ENCODE measurements at regions not wholly inside any gene's neighbourhood (a gene's known extent, or its start where the extent isn't known, plus 50 kb on each side); places are given as distances from the start of the nearest gene placed in this dataset.
A peak's percentile ranks its signal among the peaks of the same experiment; 100 is the strongest.
"Not testable (repeated sequence)": the region's sequence is repeated elsewhere in the genome, so short reads cannot be mapped to it uniquely, and the experiment has no call there.

GRCh38 chr5:58165152-58165551 is 294.7 kb downstream of the PLK2 start:
- no peaks in the 10 kb centered on the region for H3K9me3 ChIP-seq
- H3K27me3 ChIP-seq, result no peaks in the 10 kb centered on the region
- H3K4me1 ChIP-seq, result no peaks in the 10 kb centered on the region
- DNase-seq, result no peak
- WGBS, 5 donors, result 80 to 91% (median 90%) methylated on average over 3 of the region's 3 CpGs
- TF ChIP-seq CTCF (IDR thresholded peaks at IDR 0.05) (no peak), POLR2AphosphoS5 (IDR thresholded peaks at IDR 0.05) (no peak), EP300 (IDR thresholded peaks at IDR 0.05) (no peak), POLR2A (IDR thresholded peaks at IDR 0.05) (no peak)
- H3K27ac ChIP-seq, result no peak overlapping the region
- no peak overlapping the region for H3K4me3 ChIP-seq
- intact Hi-C loops (cut with DNase I; ENCODE audit: low total_unique reads), result no loop called here
- H3K36me3 ChIP-seq, result no peaks in the 10 kb centered on the region

DNA sequence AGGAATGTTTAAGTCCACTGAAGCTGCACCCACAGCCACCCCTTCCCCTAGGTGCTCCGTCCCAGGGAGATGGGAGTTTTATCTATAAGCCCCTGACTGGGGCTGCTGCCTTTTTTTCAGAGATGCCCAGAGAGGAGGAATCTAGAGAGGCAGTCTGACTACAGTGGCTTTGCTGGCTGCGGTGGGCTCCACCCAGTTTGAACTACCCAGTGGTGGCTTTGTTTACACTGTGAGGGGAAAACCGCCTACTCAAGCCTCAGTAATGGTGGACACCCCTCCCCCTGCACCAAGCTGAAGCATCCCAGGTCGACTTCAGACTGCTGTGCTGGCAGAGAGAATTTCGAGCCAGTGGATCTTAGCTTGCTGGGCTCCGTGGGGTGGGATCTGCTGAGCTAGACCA is 298.0 kb downstream of the PLK2 start:
- H3K27ac ChIP-seq; H3K9me3 ChIP-seq; intact Hi-C loops (cut with DNase I; ENCODE audit: low total_unique reads); H3K4me3 ChIP-seq; H3K36me3 ChIP-seq; DNase-seq; H3K27me3 ChIP-seq; H3K4me1 ChIP-seq: not testable (repeated sequence)
- WGBS, 5 donors, result 73 to 85% (median 83%) methylated on average over 6 of the region's 6 CpGs

- Histone ChIP-seq H3K9me3 (no peaks in the 10 kb centered on the region), H3K36me3 (no peaks in the 10 kb centered on the region), H3K4me1 (peaks cover 0 to 7% (median 2%) of the 10 kb centered on the region in 4 donors), H3K27ac (no peak overlapping the region), H3K27me3 (no peaks in the 10 kb centered on the region), H3K4me3 (no peak overlapping the region)
- 27 to 41% (median 36%) methylated on average over 8 of the region's 8 CpGs for WGBS, 5 donors
- intact Hi-C loops (cut with DNase I; ENCODE audit: low total_unique reads), result no loop called here
- peak in 1 of 2 donors; percentile 58 for DNase-seq
- TF ChIP-seq EP300 (IDR thresholded peaks at IDR 0.05) (no peak), CTCF (IDR thresholded peaks at IDR 0.05) (no peak), POLR2AphosphoS5 (IDR thresholded peaks at IDR 0.05) (no peak), POLR2A (IDR thresholded peaks at IDR 0.05) (no peak)
These were observed 302.7 kb downstream of the PLK2 start for GRCh38 chr5:58156973-58157701.

DNA sequence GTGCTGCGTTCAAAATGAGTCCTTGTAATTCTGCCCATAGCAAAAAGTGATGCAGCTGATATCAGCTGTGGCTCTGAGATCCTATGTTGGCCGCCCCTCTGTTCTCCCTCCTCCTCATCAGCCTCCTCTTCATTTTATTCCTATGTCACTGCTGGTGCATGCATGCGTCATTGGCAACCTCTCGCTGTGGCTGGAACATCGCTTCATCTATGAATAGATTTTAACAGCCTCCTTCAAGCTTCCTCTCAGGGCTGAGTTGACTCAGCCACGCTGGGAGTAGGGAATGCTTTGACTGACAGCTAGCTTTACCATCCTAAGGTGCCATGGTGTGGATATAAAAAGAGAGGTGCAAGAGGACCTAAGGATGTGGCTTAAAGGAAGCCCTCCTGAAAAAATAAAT is 303.5 kb downstream of the PLK2 start:
- WGBS, 5 donors, result 81 to 90% (median 86%) methylated on average over 6 of the region's 6 CpGs
- H3K36me3 ChIP-seq, result no peaks in the 10 kb centered on the region
- H3K4me1 ChIP-seq, result peaks cover 0 to 7% (median 2%) of the 10 kb centered on the region in 4 donors
- intact Hi-C loops (cut with DNase I; ENCODE audit: low total_unique reads), result no loop called here
- no peak overlapping the region for H3K4me3 ChIP-seq
- H3K27ac ChIP-seq, result no peak overlapping the region
- peak in 1 of 2 donors; percentile 7 for DNase-seq
- no peaks in the 10 kb centered on the region for H3K27me3 ChIP-seq
- no peaks in the 10 kb centered on the region for H3K9me3 ChIP-seq
- TF ChIP-seq EP300 (IDR thresholded peaks at IDR 0.05) (no peak), CTCF (IDR thresholded peaks at IDR 0.05) (no peak), POLR2A (IDR thresholded peaks at IDR 0.05) (no peak), POLR2AphosphoS5 (IDR thresholded peaks at IDR 0.05) (no peak)

DNA sequence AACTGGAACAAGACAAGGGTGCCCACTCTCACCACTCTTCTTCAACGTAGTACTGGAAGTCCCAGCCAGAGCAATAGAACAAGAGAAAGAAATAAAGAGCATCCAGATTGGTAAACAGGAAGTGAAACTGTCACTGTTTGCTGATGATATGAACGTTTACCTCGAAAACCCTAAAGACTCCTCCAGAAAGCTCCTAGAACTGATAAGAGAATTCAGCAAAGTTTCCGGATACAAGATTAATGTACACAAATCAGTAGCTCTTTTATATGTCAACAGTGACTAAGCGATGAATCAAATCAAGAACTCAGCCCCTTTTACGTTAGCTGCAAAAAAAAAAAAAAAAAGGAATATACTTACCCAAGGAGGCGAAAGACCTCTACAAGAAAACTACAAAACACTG is 306.6 kb downstream of the PLK2 start:
- H3K27me3 ChIP-seq, result no peaks in the 10 kb centered on the region
- 26 to 53% (median 47%) methylated on average over 7 of the region's 7 CpGs for WGBS, 5 donors
- TF ChIP-seq POLR2A (IDR thresholded peaks at IDR 0.05) (no peak), POLR2AphosphoS5 (IDR thresholded peaks at IDR 0.05) (peak in 1 of 3 donors; percentile 3)
- peaks cover 0 to 7% (median 2%) of the 10 kb centered on the region in 4 donors for H3K4me1 ChIP-seq
- DNase-seq, result no peak
- H3K9me3 ChIP-seq, result no peaks in the 10 kb centered on the region
- no peak overlapping the region for H3K4me3 ChIP-seq
- H3K27ac ChIP-seq, result no peak overlapping the region
- intact Hi-C loops (cut with DNase I; ENCODE audit: low total_unique reads), result no loop called here
- H3K36me3 ChIP-seq, result no peaks in the 10 kb centered on the region

Data from stomach (tissue), 8 donors.